Medulla oblongata (tissue), 1 donor: ENCODE measurements at regions not wholly inside any gene's neighbourhood (a gene's known extent, or its start where the extent isn't known, plus 50 kb on each side); places are given as distances from the start of the nearest gene placed in this dataset.

Experiments
- DNase-seq: peaks from one replicate; pipeline ENCODE4 v3.0.0-alpha.2; 2015; ENCODE audit errors: extremely low spot score

- no peak for DNase-seq
Observed at GRCh38 chr11:129324533-129325175, 51.0 kb upstream of the BARX2 start.

- DNase-seq = peak; percentile 75
Observed at GRCh38 chr11:129323896-129324502, 51.6 kb upstream of the BARX2 start.

GRCh38 chr11:129322941-129323340 is 52.7 kb upstream of the BARX2 start:
- DNase-seq = no peak

GRCh38 chr11:129321076-129321475 is 54.6 kb upstream of the BARX2 start:
- DNase-seq = no peak

GRCh38 chr11:129320494-129320893 is 55.2 kb upstream of the BARX2 start:
- no peak for DNase-seq

GRCh38 chr11:129319751-129320150 is 55.9 kb upstream of the BARX2 start:
- DNase-seq = no peak

GRCh38 chr11:129319201-129319600 is 56.4 kb upstream of the BARX2 start:
- DNase-seq = no peak

- DNase-seq = no peak
Observed at GRCh38 chr11:129317571-129317970, 58.1 kb upstream of the BARX2 start.

GRCh38 chr11:129316781-129317180 is 58.9 kb upstream of the BARX2 start:
- DNase-seq = no peak

GRCh38 chr11:129315781-129316579 is 59.7 kb upstream of the BARX2 start:
- DNase-seq = no peak

GRCh38 chr11:129314371-129314770 is 61.3 kb upstream of the BARX2 start:
- DNase-seq = peak; percentile 49

- no peak for DNase-seq
Observed at GRCh38 chr11:129313541-129314297, 61.9 kb upstream of the BARX2 start.

GRCh38 chr11:129312730-129313503 is 62.7 kb upstream of the BARX2 start:
- no peak for DNase-seq

- DNase-seq = no peak
Observed at GRCh38 chr11:129308241-129308865, 67.3 kb upstream of the BARX2 start.

GRCh38 chr11:129307162-129307561 is 68.5 kb upstream of the BARX2 start:
- DNase-seq = no peak

GRCh38 chr11:129302386-129303101 is 73.1 kb upstream of the BARX2 start:
- DNase-seq = no peak

GRCh38 chr11:129300099-129300498 is 75.5 kb upstream of the BARX2 start:
- DNase-seq = no peak

GRCh38 chr11:129298988-129299387 is 76.7 kb upstream of the BARX2 start:
- no peak for DNase-seq

GRCh38 chr11:129295746-129296145 is 79.9 kb upstream of the BARX2 start:
- no peak for DNase-seq

GRCh38 chr11:129292771-129293170 is 82.9 kb upstream of the BARX2 start:
- DNase-seq = no peak
